Glutamatergic neuron (in vitro differentiated cells): ENCODE measurements at regions not wholly inside any gene's neighbourhood (a gene's known extent, or its start where the extent isn't known, plus 50 kb on each side); places are given as distances from the start of the nearest gene placed in this dataset.

Experiments
- DNase-seq: peaks from one replicate; pipeline ENCODE4 v3.0.0; 2022
- H3K27ac Mint-ChIP-seq: one replicate; pipeline ENCODE4 v1.8.0; 2020; ENCODE audit warnings: mild to moderate bottlenecking, mixed read lengths, inconsistent platforms; ENCODE audit not compliant: unreplicated experiment
- H3K27me3 Mint-ChIP-seq: one replicate; pipeline ENCODE4 v1.8.0; 2020; ENCODE audit warnings: mild to moderate bottlenecking, moderate library complexity, mixed read lengths, inconsistent platforms; ENCODE audit not compliant: unreplicated experiment
- H3K36me3 Mint-ChIP-seq: one replicate; pipeline ENCODE4 v1.8.0; 2020; ENCODE audit warnings: mild to moderate bottlenecking, mixed read lengths, inconsistent platforms; ENCODE audit not compliant: unreplicated experiment
- H3K4me1 Mint-ChIP-seq: one replicate; pipeline ENCODE4 v1.8.0; 2020; ENCODE audit warnings: mild to moderate bottlenecking, low read depth, mixed read lengths, inconsistent platforms; ENCODE audit not compliant: unreplicated experiment
- H3K4me3 Mint-ChIP-seq: one replicate; pipeline ENCODE4 v1.8.0; 2020; ENCODE audit warnings: mild to moderate bottlenecking, mixed read lengths, inconsistent platforms; ENCODE audit not compliant: unreplicated experiment
- H3K9me3 Mint-ChIP-seq: one replicate; pipeline ENCODE4 v1.8.0; 2020; ENCODE audit warnings: mild to moderate bottlenecking, moderate library complexity, mixed read lengths, inconsistent platforms; ENCODE audit not compliant: unreplicated experiment
- CTCF ChIP-seq: fragments of 200-600 bp; sonication (generic); IDR thresholded peaks from one replicate; pipeline ENCODE4 v1.5.0; 2021; ENCODE audit not compliant: partially characterized antibody, unreplicated experiment

GRCh38 chr5:40389591-40389990 is 290.1 kb upstream of the PTGER4 start:
- no peak for DNase-seq
- TF ChIP-seq CTCF = no peak
- H3K9me3 Mint-ChIP-seq = no peaks in the 10 kb centered on the region
- peaks cover 2% of the 10 kb centered on the region for H3K27me3 Mint-ChIP-seq
- no peak overlapping the region for H3K27ac Mint-ChIP-seq
- H3K4me1 Mint-ChIP-seq = no peaks in the 10 kb centered on the region
- H3K36me3 Mint-ChIP-seq = no peaks in the 10 kb centered on the region
- H3K4me3 Mint-ChIP-seq = no peak overlapping the region

- no peaks in the 10 kb centered on the region for H3K9me3 Mint-ChIP-seq
- no peak overlapping the region for H3K27ac Mint-ChIP-seq
- no peaks in the 10 kb centered on the region for H3K36me3 Mint-ChIP-seq
- H3K4me1 Mint-ChIP-seq = no peaks in the 10 kb centered on the region
- DNase-seq = no peak
- H3K27me3 Mint-ChIP-seq = peaks cover 2% of the 10 kb centered on the region
- H3K4me3 Mint-ChIP-seq = no peak overlapping the region
- no peak for TF ChIP-seq CTCF
These were observed 293.4 kb upstream of the PTGER4 start for GRCh38 chr5:40386289-40386688.

GRCh38 chr5:40385544-40385943 is 294.2 kb upstream of the PTGER4 start:
- Mint-ChIP-seq H3K4me1 (no peaks in the 10 kb centered on the region), H3K4me3 (no peak overlapping the region), H3K36me3 (no peaks in the 10 kb centered on the region), H3K9me3 (no peaks in the 10 kb centered on the region), H3K27me3 (peaks cover 2% of the 10 kb centered on the region), H3K27ac (no peak overlapping the region)
- DNase-seq = no peak
- TF ChIP-seq CTCF = no peak

- H3K27me3 Mint-ChIP-seq = peaks cover 2% of the 10 kb centered on the region
- no peak overlapping the region for H3K27ac Mint-ChIP-seq
- TF ChIP-seq CTCF = no peak
- DNase-seq = no peak
- no peak overlapping the region for H3K4me3 Mint-ChIP-seq
- no peaks in the 10 kb centered on the region for H3K36me3 Mint-ChIP-seq
- H3K9me3 Mint-ChIP-seq = no peaks in the 10 kb centered on the region
- no peaks in the 10 kb centered on the region for H3K4me1 Mint-ChIP-seq
These were observed 294.8 kb upstream of the PTGER4 start for GRCh38 chr5:40384782-40385390.

GRCh38 chr5:40383749-40384651 is 295.7 kb upstream of the PTGER4 start:
- Mint-ChIP-seq H3K9me3 (no peaks in the 10 kb centered on the region), H3K27me3 (no peaks in the 10 kb centered on the region), H3K4me1 (no peaks in the 10 kb centered on the region), H3K27ac (no peak overlapping the region), H3K36me3 (no peaks in the 10 kb centered on the region), H3K4me3 (no peak overlapping the region)
- TF ChIP-seq CTCF = no peak
- no peak for DNase-seq
